ENCODE measurements at regions not wholly inside any gene's neighbourhood (a gene's known extent, or its start where the extent isn't known, plus 50 kb on each side); places are given as distances from the start of the nearest gene placed in this dataset.

- TF ChIP-seq, protein P1, sequence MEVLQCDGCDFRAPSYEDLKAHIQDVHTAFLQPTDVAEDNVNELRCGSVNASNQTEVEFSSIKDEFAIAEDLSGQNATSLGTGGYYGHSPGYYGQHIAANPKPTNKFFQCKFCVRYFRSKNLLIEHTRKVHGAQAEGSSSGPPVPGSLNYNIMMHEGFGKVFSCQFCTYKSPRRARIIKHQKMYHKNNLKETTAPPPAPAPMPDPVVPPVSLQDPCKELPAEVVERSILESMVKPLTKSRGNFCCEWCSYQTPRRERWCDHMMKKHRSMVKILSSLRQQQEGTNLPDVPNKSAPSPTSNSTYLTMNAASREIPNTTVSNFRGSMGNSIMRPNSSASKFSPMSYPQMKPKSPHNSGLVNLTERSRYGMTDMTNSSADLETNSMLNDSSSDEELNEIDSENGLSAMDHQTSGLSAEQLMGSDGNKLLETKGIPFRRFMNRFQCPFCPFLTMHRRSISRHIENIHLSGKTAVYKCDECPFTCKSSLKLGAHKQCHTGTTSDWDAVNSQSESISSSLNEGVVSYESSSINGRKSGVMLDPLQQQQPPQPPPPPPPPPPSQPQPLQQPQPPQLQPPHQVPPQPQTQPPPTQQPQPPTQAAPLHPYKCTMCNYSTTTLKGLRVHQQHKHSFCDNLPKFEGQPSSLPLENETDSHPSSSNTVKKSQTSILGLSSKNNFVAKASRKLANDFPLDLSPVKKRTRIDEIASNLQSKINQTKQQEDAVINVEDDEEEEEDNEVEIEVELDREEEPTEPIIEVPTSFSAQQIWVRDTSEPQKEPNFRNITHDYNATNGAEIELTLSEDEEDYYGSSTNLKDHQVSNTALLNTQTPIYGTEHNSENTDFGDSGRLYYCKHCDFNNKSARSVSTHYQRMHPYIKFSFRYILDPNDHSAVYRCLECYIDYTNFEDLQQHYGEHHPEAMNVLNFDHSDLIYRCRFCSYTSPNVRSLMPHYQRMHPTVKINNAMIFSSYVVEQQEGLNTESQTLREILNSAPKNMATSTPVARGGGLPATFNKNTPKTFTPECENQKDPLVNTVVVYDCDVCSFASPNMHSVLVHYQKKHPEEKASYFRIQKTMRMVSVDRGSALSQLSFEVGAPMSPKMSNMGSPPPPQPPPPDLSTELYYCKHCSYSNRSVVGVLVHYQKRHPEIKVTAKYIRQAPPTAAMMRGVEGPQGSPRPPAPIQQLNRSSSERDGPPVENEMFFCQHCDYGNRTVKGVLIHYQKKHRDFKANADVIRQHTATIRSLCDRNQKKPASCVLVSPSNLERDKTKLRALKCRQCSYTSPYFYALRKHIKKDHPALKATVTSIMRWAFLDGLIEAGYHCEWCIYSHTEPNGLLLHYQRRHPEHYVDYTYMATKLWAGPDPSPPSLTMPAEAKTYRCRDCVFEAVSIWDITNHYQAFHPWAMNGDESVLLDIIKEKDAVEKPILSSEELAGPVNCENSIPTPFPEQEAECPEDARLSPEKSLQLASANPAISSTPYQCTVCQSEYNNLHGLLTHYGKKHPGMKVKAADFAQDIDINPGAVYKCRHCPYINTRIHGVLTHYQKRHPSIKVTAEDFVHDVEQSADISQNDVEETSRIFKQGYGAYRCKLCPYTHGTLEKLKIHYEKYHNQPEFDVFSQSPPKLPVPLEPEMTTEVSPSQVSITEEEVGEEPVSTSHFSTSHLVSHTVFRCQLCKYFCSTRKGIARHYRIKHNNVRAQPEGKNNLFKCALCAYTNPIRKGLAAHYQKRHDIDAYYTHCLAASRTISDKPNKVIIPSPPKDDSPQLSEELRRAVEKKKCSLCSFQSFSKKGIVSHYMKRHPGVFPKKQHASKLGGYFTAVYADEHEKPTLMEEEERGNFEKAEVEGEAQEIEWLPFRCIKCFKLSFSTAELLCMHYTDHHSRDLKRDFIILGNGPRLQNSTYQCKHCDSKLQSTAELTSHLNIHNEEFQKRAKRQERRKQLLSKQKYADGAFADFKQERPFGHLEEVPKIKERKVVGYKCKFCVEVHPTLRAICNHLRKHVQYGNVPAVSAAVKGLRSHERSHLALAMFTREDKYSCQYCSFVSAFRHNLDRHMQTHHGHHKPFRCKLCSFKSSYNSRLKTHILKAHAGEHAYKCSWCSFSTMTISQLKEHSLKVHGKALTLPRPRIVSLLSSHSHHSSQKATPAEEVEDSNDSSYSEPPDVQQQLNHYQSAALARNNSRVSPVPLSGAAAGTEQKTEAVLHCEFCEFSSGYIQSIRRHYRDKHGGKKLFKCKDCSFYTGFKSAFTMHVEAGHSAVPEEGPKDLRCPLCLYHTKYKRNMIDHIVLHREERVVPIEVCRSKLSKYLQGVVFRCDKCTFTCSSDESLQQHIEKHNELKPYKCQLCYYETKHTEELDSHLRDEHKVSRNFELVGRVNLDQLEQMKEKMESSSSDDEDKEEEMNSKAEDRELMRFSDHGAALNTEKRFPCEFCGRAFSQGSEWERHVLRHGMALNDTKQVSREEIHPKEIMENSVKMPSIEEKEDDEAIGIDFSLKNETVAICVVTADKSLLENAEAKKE (CRISPR knock-in tag; IDR thresholded peaks at IDR 0.05), result no peak
- TF ChIP-seq, protein P2, sequence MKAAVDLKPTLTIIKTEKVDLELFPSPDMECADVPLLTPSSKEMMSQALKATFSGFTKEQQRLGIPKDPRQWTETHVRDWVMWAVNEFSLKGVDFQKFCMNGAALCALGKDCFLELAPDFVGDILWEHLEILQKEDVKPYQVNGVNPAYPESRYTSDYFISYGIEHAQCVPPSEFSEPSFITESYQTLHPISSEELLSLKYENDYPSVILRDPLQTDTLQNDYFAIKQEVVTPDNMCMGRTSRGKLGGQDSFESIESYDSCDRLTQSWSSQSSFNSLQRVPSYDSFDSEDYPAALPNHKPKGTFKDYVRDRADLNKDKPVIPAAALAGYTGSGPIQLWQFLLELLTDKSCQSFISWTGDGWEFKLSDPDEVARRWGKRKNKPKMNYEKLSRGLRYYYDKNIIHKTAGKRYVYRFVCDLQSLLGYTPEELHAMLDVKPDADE (IDR thresholded peaks at IDR 0.05), result no peak
- TF ChIP-seq, protein P3, sequence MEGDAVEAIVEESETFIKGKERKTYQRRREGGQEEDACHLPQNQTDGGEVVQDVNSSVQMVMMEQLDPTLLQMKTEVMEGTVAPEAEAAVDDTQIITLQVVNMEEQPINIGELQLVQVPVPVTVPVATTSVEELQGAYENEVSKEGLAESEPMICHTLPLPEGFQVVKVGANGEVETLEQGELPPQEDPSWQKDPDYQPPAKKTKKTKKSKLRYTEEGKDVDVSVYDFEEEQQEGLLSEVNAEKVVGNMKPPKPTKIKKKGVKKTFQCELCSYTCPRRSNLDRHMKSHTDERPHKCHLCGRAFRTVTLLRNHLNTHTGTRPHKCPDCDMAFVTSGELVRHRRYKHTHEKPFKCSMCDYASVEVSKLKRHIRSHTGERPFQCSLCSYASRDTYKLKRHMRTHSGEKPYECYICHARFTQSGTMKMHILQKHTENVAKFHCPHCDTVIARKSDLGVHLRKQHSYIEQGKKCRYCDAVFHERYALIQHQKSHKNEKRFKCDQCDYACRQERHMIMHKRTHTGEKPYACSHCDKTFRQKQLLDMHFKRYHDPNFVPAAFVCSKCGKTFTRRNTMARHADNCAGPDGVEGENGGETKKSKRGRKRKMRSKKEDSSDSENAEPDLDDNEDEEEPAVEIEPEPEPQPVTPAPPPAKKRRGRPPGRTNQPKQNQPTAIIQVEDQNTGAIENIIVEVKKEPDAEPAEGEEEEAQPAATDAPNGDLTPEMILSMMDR (conservative IDR thresholded peaks at IDR 0.05; ENCODE audit: low read depth in 2 of 2), result no peak
- no peak for TF ChIP-seq EZH2phosphoT487 (IDR thresholded peaks at IDR 0.05; ENCODE audit: unreplicated experiment)
Observed at GRCh38 chr22:46044621-46045458, 67.9 kb upstream of the WNT7B start (continued).

Data from GM23338 (cell line).